Mucosa of stomach (tissue), 1 donor: ENCODE measurements at regions not wholly inside any gene's neighbourhood (a gene's known extent, or its start where the extent isn't known, plus 50 kb on each side); places are given as distances from the start of the nearest gene placed in this dataset.

Experiments
- H3K27me3 ChIP-seq: one replicate; pipeline ENCODE4 v1.7.0; 2013; ENCODE audit warnings: mild to moderate bottlenecking, low read length; ENCODE audit not compliant: control insufficient read depth, insufficient read depth
- H3K36me3 ChIP-seq: one replicate; pipeline ENCODE4 v1.7.0; 2013; ENCODE audit warnings: low read length; ENCODE audit not compliant: control insufficient read depth, insufficient read depth
- H3K4me1 ChIP-seq: one replicate; pipeline ENCODE4 v1.7.0; 2013; ENCODE audit warnings: mild to moderate bottlenecking, low read length; ENCODE audit not compliant: control insufficient read depth, insufficient read depth
- H3K4me3 ChIP-seq: one replicate; pipeline ENCODE4 v1.7.0; 2013; ENCODE audit warnings: low read length
- H3K9ac ChIP-seq: one replicate; pipeline ENCODE4 v1.7.0; 2013; ENCODE audit warnings: mild to moderate bottlenecking, low read length, moderate library complexity
- H3K9me3 ChIP-seq: one replicate; pipeline ENCODE4 v1.7.0; 2013; ENCODE audit warnings: mild to moderate bottlenecking, low read length, moderate library complexity; ENCODE audit not compliant: control insufficient read depth
- donor health status: Pancreatic carcinoma.

GRCh38 chr7:24229481-24230226 is 54.3 kb upstream of the NPY start:
- no peaks in the 10 kb centered on the region for H3K4me1 ChIP-seq
- no peak overlapping the region for H3K4me3 ChIP-seq
- H3K27me3 ChIP-seq: no peaks in the 10 kb centered on the region
- no peaks in the 10 kb centered on the region for H3K36me3 ChIP-seq
- no peaks in the 10 kb centered on the region for H3K9me3 ChIP-seq
- H3K9ac ChIP-seq: no peak overlapping the region

- H3K4me3 ChIP-seq: no peak overlapping the region
- H3K9ac ChIP-seq: no peak overlapping the region
- no peaks in the 10 kb centered on the region for H3K4me1 ChIP-seq
- H3K27me3 ChIP-seq: no peaks in the 10 kb centered on the region
- no peaks in the 10 kb centered on the region for H3K9me3 ChIP-seq
- no peaks in the 10 kb centered on the region for H3K36me3 ChIP-seq
These were observed 52.5 kb upstream of the NPY start for GRCh38 chr7:24231493-24231892.

DNA sequence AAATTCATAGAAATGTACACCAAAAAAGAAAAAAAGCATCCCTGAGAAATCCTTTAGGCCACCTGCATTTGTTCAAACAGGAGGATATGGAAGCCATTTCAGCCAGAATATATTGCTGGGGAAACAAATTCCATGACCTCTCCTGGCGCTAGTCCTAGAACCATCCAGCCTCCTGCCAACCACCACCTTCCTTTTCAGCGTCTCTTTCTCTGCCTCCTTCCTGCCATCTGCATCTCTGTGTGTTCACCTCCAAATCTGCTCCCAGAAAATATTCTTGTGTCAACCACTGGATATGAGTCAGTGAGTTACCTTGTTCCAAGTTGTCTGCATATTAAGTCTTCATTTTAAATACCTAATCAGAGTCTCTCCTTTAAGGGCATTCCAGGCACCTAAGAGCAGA is 50.6 kb upstream of the NPY start:
- no peaks in the 10 kb centered on the region for H3K4me1 ChIP-seq
- H3K4me3 ChIP-seq: no peak overlapping the region
- no peak overlapping the region for H3K9ac ChIP-seq
- no peaks in the 10 kb centered on the region for H3K9me3 ChIP-seq
- H3K36me3 ChIP-seq: no peaks in the 10 kb centered on the region
- H3K27me3 ChIP-seq: no peaks in the 10 kb centered on the region
